T-helper 1 cell treated with Interleukin-12 subunit alpha and Interleukin-12 subunit beta and Interleukin-4 antibody, amounts not matched to agents 30 μg/mL and 1 μg/mL, for 36 hours (primary cell): ENCODE measurements at regions not wholly inside any gene's neighbourhood (a gene's known extent, or its start where the extent isn't known, plus 50 kb on each side); places are given as distances from the start of the nearest gene placed in this dataset.

ENCODE experiments used
- H3K27ac Mint-ChIP-seq: one replicate; pipeline ENCODE4 v1.8.0; 2021; ENCODE audit warnings: mild to moderate bottlenecking, mixed read lengths
- H3K27me3 Mint-ChIP-seq: one replicate; pipeline ENCODE4 v1.8.0; 2021; ENCODE audit warnings: low read depth, mixed read lengths
- H3K36me3 Mint-ChIP-seq: one replicate; pipeline ENCODE4 v1.8.0; 2021; ENCODE audit warnings: low read depth, mixed read lengths
- H3K4me1 Mint-ChIP-seq: one replicate; pipeline ENCODE4 v1.8.0; 2021; ENCODE audit warnings: low read depth, mixed read lengths
- H3K4me3 Mint-ChIP-seq: one replicate; pipeline ENCODE4 v1.8.0; 2021; ENCODE audit warnings: mild to moderate bottlenecking, moderate library complexity, mixed read lengths
- H3K9me3 Mint-ChIP-seq: one replicate; pipeline ENCODE4 v1.8.0; 2021; ENCODE audit warnings: mixed read lengths

GRCh38 chr13:34655554-34655953 lies 286.5 kb upstream of the NBEA start:
- Mint-ChIP-seq H3K27ac (no peak overlapping the region), H3K27me3 (no peaks in the 10 kb centered on the region), H3K9me3 (peaks cover 19% of the 10 kb centered on the region), H3K36me3 (no peaks in the 10 kb centered on the region), H3K4me1 (no peaks in the 10 kb centered on the region), H3K4me3 (no peak overlapping the region)

- Mint-ChIP-seq H3K27ac (no peak overlapping the region), H3K4me1 (no peaks in the 10 kb centered on the region), H3K36me3 (no peaks in the 10 kb centered on the region), H3K27me3 (no peaks in the 10 kb centered on the region), H3K4me3 (no peak overlapping the region), H3K9me3 (peaks cover 15% of the 10 kb centered on the region)
Measured at GRCh38 chr13:34657716-34658115, 284.4 kb upstream of the NBEA start.

GRCh38 chr13:34667286-34668218 lies 274.5 kb upstream of the NBEA start:
- Mint-ChIP-seq H3K27ac (no peak overlapping the region), H3K4me3 (no peak overlapping the region), H3K9me3 (peaks cover 5% of the 10 kb centered on the region), H3K27me3 (no peaks in the 10 kb centered on the region), H3K4me1 (no peaks in the 10 kb centered on the region), H3K36me3 (no peaks in the 10 kb centered on the region)

GRCh38 chr13:34671137-34671536 lies 270.9 kb upstream of the NBEA start:
- Mint-ChIP-seq H3K9me3 (no peaks in the 10 kb centered on the region), H3K4me1 (no peaks in the 10 kb centered on the region), H3K27ac (no peak overlapping the region), H3K4me3 (no peak overlapping the region), H3K27me3 (no peaks in the 10 kb centered on the region), H3K36me3 (no peaks in the 10 kb centered on the region)

DNA sequence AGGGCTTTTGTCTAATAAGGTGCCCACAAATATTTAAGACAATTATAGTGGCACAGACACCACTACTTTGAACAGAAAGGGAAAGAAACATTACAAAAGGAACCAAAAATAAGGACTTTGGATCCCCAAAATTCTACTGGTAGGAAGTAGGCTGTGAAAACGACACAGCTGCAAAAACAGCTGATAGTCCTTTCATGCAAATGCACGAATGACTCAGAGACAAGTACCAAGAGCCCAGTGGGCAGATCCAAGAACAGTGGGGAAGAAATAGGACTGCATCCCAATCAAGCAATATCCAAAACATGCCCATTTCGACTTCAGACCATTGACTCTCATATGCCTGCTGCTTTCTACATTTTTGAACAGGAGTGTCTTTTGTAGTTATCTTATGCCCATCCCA lies 269.4 kb upstream of the NBEA start:
- no peaks in the 10 kb centered on the region for H3K36me3 Mint-ChIP-seq
- H3K4me1 Mint-ChIP-seq = no peaks in the 10 kb centered on the region
- no peak overlapping the region for H3K4me3 Mint-ChIP-seq
- H3K27me3 Mint-ChIP-seq = no peaks in the 10 kb centered on the region
- H3K9me3 Mint-ChIP-seq = no peaks in the 10 kb centered on the region
- no peak overlapping the region for H3K27ac Mint-ChIP-seq

- Mint-ChIP-seq H3K9me3 (no peaks in the 10 kb centered on the region), H3K27me3 (no peaks in the 10 kb centered on the region), H3K4me3 (no peak overlapping the region), H3K36me3 (no peaks in the 10 kb centered on the region), H3K4me1 (no peaks in the 10 kb centered on the region), H3K27ac (no peak overlapping the region)
Measured at GRCh38 chr13:34675626-34676025, 266.4 kb upstream of the NBEA start.

DNA sequence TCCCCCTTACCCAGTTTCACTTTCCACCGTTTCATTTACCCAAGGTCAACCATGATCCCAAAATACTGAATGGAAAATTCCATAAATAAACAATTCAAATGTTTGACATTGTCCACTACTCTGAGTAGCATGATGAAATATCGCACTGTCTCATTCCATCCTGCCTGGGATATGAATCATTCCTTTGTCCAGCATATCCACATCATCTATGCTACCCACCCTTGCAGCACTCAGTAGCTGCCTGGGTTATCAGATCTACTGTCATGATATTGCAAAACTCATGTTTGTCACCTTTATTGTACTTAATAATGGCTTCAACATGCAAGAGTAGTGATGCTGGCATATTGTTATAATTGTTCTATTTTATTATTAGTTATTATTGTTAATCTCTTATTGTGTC lies 263.9 kb upstream of the NBEA start:
- Mint-ChIP-seq H3K27me3 (no peaks in the 10 kb centered on the region), H3K36me3 (no peaks in the 10 kb centered on the region), H3K9me3 (no peaks in the 10 kb centered on the region), H3K4me1 (no peaks in the 10 kb centered on the region), H3K27ac (no peak overlapping the region), H3K4me3 (no peak overlapping the region)

- H3K4me3 Mint-ChIP-seq = no peak overlapping the region
- H3K27me3 Mint-ChIP-seq = no peaks in the 10 kb centered on the region
- H3K36me3 Mint-ChIP-seq = no peaks in the 10 kb centered on the region
- no peak overlapping the region for H3K27ac Mint-ChIP-seq
- no peaks in the 10 kb centered on the region for H3K4me1 Mint-ChIP-seq
- H3K9me3 Mint-ChIP-seq = no peaks in the 10 kb centered on the region
Measured at GRCh38 chr13:34681405-34681955, 260.6 kb upstream of the NBEA start.

DNA sequence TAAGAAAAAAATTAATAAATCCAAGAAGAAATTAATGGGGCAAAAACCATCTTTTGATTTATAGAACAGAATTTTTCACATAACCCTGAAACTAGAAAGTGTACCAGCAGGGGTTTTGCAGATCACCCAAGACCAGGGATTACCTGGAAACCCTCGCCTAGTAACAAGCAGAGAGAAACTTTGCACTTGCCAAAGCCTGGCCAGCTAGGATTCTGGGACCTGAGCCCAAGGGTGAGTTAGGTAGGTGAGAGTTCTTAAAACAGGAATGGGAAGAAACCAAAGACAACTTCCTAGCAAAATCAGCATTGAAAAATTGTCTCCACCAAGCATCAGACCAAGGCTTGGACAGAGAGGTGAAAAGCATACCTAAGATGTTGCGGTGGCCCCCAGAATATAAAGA lies 247.0 kb upstream of the NBEA start:
- H3K36me3 Mint-ChIP-seq = no peaks in the 10 kb centered on the region
- H3K27ac Mint-ChIP-seq = no peak overlapping the region
- H3K4me1 Mint-ChIP-seq = no peaks in the 10 kb centered on the region
- no peak overlapping the region for H3K4me3 Mint-ChIP-seq
- H3K27me3 Mint-ChIP-seq = no peaks in the 10 kb centered on the region
- H3K9me3 Mint-ChIP-seq = peaks cover 14% of the 10 kb centered on the region

DNA sequence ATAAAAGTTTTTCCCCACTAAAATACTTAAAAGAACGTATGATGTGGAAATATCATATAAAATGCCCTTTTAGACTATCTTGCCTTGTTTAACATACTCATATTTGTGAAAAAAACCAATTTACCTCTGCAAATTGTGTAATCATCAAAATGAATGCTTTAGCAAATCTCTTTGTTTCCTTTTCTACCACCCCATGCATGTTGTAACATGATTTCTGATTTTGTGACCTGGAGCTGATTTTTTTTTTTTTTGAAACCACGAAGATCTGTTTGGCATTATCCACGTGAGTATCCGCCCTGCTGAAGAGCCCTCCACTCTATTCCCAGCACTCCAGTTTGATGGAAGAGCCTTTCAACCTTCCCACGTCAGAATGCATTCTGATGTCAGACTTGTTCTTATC lies 245.8 kb upstream of the NBEA start:
- H3K4me1 Mint-ChIP-seq = no peaks in the 10 kb centered on the region
- peaks cover 11% of the 10 kb centered on the region for H3K9me3 Mint-ChIP-seq
- no peaks in the 10 kb centered on the region for H3K27me3 Mint-ChIP-seq
- no peak overlapping the region for H3K4me3 Mint-ChIP-seq
- no peak overlapping the region for H3K27ac Mint-ChIP-seq
- H3K36me3 Mint-ChIP-seq = no peaks in the 10 kb centered on the region

- Mint-ChIP-seq H3K4me3 (no peak overlapping the region), H3K27ac (no peak overlapping the region), H3K4me1 (no peaks in the 10 kb centered on the region), H3K27me3 (no peaks in the 10 kb centered on the region), H3K9me3 (peaks cover 11% of the 10 kb centered on the region), H3K36me3 (no peaks in the 10 kb centered on the region)
Measured at GRCh38 chr13:34696741-34697140, 245.3 kb upstream of the NBEA start.

GRCh38 chr13:34698945-34699344 lies 243.1 kb upstream of the NBEA start:
- H3K27ac Mint-ChIP-seq = no peak overlapping the region

DNA sequence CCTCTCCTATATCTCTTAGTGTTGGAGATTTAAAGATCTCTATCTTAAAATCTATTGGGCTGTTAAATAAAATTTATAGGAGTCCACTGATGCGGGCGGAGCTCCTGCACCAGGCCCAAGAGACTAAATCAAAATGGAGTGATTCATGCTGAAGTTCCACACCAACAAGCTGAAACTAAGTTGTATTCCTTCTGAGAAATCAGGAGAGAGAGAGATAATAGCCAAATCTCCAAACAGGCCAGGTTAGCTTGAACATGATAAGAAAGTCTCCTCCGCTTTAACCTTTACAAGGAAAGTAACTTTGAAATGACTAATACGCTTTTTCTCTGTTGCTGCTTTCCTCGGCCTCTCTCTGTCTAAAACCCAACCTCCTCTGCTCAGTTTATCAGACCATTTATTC lies 241.9 kb upstream of the NBEA start:
- Mint-ChIP-seq H3K36me3 (no peaks in the 10 kb centered on the region), H3K4me1 (no peaks in the 10 kb centered on the region), H3K4me3 (no peak overlapping the region), H3K27ac (no peak overlapping the region), H3K27me3 (no peaks in the 10 kb centered on the region), H3K9me3 (peaks cover 7% of the 10 kb centered on the region)

More at GRCh38 chr13:34698945-34699344, 243.1 kb upstream of the NBEA start:
- H3K9me3 Mint-ChIP-seq = peaks cover 7% of the 10 kb centered on the region
- H3K27me3 Mint-ChIP-seq = no peaks in the 10 kb centered on the region
- H3K4me3 Mint-ChIP-seq = no peak overlapping the region
- H3K36me3 Mint-ChIP-seq = no peaks in the 10 kb centered on the region
- H3K4me1 Mint-ChIP-seq = no peaks in the 10 kb centered on the region

DNA sequence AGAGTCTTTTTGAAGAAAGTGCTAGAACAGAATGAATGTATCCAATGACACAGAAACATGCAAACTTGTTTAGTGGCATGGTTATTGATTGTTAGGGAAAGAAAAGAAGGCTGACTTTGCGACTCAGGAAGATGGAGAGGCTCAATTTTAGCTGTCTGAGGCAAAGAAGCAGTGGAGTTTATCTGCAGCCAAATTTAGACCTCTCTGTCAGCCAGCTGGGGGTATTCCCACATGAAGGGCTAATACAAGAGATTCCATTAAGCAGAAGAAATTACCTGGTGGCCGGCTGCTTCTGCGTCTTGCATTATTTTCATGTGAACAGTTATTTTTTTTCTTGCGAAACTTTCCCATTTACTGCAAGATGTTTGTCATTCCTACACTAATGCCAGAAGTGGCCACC lies 240.2 kb upstream of the NBEA start:
- no peaks in the 10 kb centered on the region for H3K4me1 Mint-ChIP-seq
- H3K36me3 Mint-ChIP-seq = no peaks in the 10 kb centered on the region
- H3K27me3 Mint-ChIP-seq = no peaks in the 10 kb centered on the region
- H3K27ac Mint-ChIP-seq = no peak overlapping the region
- no peaks in the 10 kb centered on the region for H3K9me3 Mint-ChIP-seq
- H3K4me3 Mint-ChIP-seq = no peak overlapping the region

GRCh38 chr13:34708566-34709313 lies 233.3 kb upstream of the NBEA start:
- H3K4me3 Mint-ChIP-seq = no peak overlapping the region
- H3K9me3 Mint-ChIP-seq = no peaks in the 10 kb centered on the region
- no peaks in the 10 kb centered on the region for H3K36me3 Mint-ChIP-seq
- H3K27ac Mint-ChIP-seq = no peak overlapping the region
- H3K27me3 Mint-ChIP-seq = no peaks in the 10 kb centered on the region
- no peaks in the 10 kb centered on the region for H3K4me1 Mint-ChIP-seq
